Lung microvascular endothelial cell (primary cell): ENCODE measurements at regions not wholly inside any gene's neighbourhood (a gene's known extent, or its start where the extent isn't known, plus 50 kb on each side); places are given as distances from the start of the nearest gene placed in this dataset.
A peak's percentile ranks its signal among the peaks of the same experiment; 100 is the strongest.
"Not testable (repeated sequence)": the region's sequence is repeated elsewhere in the genome, so short reads cannot be mapped to it uniquely, and the experiment has no call there.

Experiments used
- DNase-seq, 2 donors: peaks; one replicate each; pipeline versions ENCODE4 v3.0.0 to v3.0.0-alpha.2; 2010; ENCODE audit warnings: low read depth in 2 of 2

- no peak for DNase-seq
Measured at GRCh38 chr3:87732294-87732693, 326.5 kb downstream of the CGGBP1 start.

DNA sequence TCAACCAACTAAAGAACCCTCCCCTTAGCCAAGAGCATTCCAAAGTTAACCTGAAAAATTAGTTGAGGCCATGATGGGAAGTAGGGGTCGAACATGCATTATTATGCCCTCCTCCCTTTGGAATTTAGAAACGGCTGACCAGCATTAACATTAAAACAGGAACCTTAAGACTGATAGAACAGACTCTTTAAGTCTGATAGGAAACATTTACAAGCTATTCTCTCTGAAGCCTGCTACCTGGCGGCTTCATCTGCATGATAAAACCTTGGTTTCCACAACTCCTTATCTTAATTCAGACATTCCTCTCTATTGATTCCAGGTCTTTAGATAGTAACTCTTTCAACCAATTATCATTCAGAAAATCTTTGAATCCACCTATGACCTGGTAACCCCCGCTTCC, 331.0 kb downstream of the CGGBP1 start:
- DNase-seq = no peak

DNA sequence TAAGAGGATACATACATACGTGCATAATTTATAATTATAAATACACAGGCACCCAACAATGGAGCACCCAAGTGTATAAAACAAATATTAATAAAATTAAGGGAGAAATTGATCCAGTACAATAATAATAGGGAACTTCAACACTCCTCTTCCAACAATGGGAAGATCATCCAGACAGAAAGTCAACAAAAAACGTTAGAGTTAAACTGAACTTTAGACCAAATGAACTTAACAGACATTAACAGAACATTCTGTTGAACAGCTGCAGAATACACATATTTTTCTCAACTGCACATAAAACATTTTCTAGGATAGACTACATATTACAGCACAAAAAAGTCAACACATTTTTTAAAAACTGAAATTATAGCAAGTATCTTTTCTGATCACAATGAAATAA, 339.7 kb downstream of the CGGBP1 start:
- no peak for DNase-seq

DNA sequence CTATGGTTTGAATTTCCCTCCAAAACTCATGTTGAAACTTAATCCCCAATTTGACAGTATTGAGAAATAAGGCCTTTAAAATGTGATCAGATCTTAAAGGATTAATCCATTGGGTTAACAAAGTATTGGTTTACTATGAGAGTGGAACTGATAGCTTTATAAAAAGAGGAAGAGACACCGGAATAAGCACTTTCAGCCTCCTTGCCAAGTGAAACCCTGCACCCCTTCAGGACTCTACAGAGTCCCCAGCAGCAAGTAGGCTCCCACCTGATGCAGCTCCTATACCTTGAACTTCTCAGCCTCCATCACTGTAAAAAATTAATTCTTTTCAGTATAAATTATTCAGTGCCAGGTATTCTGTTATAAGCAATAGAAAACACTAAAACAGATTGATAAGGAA, 348.3 kb downstream of the CGGBP1 start:
- DNase-seq = no peak

DNA sequence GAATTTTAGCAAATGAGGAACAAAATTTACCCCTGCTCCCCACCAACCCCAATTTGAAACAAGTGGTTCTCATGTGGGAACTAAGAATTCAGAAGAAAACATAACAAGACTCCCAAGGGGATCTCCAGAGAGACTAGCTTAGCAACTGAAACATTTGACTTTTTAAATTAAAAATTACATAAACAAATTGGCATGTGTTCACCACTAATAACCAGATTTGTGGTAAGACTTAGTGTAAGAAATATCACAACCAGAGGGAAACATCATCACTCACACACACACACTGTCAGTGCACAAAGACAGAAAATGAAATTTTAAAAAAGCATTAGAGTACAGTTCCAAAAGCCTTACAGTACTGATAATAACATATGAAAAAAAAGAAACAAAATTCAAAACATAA, 348.8 kb downstream of the CGGBP1 start:
- no peak for DNase-seq

DNA sequence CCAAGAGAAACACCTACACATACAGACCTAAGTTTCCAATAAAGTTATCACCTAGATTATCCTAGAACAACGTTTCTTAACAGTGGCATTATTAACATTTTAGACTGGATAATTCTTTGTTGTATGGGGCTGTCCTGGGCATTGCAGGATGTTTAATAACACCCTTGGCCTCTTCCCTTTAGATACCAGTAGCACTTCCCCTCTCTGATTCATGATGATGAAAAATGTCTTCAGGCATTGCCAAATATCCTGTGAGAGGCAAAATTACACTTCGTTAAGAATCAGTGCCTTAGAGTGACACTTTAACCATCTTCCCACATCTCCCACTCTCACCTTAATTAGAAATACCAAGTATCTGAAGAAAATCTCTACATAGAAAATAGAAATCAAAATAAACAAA, 352.6 kb downstream of the CGGBP1 start:
- peak in 1 of 2 donors; percentile 3 for DNase-seq

DNA sequence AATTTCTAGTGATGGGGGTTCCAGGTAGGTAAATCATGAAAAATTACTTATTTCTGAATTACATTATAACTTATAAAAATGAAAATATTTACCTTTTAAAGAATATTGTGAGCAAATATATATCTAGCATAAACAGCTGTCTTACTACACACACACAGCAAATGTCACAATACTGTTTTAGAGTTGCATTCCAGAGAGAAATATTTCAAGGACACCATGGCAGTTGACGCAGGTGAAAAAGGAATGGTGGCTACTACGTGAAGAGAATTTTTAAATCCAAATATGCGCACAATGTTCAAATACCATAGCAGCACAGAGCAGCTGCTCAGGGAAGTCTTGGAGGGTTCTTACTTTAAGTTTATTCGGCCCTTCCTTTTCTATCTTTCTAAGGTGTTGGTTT, 356.2 kb downstream of the CGGBP1 start:
- no peak for DNase-seq

DNA sequence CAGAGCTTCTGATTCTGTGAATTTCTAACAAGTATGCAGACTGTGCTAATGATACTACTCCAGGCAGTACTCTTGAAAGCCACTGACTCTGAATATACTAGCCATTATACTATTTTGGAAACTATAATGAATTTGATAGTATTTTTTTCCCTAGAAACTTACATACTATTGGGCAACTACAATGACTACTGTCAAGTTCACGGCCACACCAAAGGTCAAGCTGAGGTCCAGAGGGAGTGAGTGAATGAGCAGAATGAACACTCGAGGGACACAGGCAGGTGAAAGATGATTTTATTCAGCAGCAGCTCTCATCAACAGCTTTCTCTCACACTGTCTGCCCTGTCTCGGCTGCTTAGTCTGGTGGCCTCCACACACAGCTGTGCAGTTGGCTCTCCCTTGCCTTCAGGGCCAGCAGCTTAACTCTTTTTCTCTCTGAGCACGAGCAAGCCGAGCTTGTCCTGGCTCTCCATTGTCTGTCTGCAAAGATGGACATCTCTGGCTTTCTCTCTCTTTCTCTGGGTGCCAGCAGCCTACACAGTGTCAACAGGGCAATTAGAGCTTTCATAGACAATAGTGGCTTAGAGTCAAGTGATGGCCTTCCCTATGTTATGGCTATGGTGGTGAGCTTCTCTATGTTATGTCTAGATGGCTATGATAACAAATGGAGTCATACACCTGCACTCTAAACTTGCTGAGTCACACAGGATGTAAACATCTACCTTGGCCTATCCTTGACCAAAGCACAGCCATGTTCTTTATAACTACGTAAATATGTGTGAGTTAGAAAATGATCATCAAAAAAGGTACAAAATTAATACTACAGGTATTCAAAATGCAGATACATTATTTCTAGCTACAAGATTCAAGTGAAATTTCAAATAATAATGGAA, 362.4 kb downstream of the CGGBP1 start:
- no peak for DNase-seq

DNA sequence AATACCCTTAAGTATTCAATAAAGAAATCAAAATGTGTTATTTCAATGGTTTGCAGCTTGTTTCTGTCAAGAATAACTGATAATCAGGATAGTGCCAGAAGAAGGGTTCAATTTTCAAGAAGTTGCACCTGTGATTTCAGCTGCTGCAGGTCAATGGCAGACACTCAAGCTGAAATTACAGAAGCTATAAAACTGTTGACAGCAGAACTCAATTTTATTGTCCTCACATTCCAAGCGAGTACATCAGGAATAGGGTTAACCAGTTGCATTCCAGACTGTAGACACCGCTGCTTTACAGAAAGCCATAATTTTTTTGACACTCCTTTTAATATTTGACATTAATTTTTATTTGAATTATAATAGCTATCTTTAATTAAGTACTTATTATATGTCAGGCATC, 364.1 kb downstream of the CGGBP1 start:
- no peak for DNase-seq

DNA sequence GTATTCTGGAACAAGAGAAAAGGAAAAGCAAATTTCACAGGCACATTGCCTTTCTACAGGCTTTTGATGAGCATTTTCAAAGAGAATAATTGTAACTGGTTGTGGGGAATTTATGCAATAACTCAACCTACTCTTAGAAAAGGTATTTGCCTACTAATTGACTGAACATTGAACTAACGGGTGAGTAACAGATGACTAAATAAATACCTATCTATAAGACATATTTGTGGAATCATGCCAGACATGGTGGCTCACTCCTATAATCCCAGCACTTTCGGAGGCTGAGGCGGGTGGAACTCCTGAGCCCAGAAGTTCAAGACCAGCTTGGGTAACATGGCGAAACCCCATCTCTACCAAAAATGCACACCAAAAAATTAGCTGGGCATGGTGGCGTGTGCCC, 367.7 kb downstream of the CGGBP1 start:
- DNase-seq = no peak

DNA sequence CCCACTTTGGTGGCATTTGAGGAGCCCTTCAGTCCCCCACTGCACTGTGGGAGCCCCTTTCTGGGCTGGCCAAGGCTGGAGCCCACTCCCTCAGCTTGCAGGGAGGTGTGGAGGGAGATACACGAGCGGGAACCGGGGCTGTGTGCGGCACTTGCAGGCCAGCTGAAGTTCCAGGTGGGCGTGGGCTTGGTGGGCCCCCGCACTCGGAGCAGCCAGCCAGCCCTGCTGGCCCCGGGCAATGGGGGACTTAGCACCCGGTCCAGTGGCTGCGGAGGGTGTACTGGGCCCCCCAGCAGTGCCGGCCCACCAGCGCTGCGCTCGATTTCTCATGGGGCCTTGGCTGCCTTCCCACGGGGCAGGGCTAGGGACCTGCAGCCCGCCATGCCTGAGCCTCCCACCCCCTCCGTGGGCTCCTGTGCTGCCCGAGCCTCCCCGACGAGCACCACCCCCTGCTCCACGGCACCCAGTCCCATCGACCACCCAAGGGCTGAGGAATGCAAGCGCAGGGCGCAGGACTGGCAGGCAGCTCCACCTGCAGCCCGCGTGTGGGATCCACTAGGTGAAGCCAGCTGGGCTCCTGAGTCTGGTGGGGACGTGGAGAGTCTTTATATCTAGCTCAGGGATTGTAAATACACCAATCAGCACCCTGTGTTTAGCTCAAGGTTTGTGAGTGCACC, 379.7 kb downstream of the CGGBP1 start:
- DNase-seq = not testable (repeated sequence)

DNA sequence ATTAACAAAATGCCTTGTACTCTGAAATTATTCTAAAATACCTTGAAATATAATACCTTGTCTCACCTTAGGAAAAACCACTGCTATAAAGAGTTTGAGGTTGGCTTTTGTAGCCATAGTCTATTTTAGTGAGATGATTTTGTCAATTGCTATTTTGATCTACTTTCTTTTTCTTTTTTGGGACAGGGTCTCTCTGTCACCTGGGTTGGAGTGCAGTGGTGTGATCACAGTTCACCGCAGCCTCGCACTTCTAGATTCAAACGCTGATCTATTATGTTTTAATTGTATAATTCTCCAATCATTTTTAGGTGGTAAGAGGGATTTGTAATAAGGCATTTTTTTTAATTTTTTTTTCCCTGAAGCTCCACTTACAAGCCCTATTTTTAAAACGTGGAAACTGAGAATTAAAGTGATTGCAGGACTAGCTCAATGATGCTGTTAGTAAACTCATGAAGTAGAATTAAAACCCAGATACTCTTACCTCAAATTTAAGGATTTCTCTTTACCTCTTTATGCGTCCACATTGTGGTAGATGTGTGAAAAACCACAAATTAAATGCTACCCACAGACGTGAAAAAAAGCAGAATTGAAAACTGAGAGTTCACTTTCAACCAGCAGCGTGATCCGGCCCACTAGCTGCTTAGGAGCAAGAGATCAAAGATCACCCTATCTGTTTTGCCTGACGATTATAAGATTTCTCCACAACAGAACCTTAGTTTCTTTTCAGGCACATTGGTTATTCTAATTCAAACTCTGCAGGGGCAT, 384.2 kb downstream of the CGGBP1 start:
- no peak for DNase-seq

DNA sequence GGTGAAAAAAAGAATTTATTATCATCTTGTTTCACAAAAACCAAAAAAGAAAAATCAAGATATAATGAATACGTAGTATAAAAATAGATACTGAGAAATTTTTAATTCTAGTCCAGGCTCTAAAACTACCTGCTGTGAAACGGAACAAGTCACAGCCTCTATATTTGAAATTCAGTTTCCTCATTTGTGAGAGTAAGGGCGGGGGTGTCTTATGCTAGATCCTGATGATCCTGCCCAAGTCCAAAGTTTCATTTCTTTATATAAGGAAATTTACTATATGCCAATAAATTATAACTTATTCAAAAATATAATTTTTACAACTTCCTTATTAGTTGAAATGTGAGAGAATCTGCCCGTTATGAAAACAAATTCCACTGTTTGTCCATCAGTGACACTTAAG, 385.7 kb downstream of the CGGBP1 start:
- DNase-seq = no peak

DNA sequence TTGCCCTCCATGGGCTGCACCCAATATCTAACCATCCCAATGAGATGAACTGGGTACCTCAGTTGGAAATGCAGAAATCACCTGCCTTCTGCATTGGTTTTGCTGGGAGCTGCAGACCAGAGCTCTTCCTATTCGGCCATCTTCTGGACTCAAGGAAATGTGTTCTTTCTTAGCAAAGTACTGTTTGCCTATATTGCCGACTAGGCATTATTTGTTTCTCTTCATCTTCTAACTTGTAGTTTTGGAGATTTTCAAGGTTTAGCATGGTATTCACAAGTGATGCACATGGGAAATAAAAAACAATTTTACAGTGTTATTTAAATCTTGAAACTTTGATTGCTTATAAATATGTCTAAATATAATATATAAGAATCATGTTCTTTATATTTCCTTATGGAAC, 377.8 kb upstream of the POU1F1 start:
- no peak for DNase-seq

DNA sequence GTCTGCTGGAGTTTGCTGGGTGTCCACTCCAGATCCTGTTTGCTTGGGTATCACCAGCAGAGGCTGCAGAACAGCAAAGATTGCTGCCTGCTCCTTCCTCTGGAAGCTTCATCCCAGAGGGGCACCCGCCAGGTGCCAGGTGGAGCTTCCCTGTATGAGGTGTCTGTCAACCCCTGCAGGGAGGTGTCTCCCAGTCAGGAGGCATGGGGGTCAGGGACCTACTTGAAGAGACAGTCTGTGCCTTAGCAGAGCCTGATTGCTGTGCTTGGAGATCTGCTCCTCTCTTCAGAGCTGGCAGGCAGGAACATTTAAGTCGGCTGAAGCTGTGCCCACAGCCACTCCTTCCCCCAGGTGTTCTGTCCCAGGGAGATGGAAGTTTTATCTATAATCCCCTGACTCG, 376.8 kb upstream of the POU1F1 start:
- DNase-seq = not testable (repeated sequence)

DNA sequence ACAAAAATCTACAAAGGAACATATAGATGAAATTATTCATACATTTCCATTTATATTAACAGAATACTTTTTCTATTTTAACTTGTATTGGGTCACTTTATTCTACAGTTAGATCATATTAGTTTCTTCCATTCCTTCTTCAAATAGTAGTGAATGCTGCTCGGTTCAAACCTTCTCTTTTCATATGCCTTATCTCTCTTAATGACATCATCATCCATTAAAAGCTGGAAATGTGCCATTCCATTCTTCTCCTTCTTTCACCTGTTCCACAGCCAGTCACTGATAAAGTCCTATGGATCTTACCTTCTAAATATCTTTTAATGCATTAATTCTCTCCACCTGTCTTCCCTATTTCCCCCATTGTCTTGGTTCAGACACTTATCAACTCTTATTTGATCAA, 358.0 kb upstream of the POU1F1 start:
- no peak for DNase-seq

- DNase-seq = no peak
Measured at GRCh38 chr3:87627316-87627715, 350.9 kb upstream of the POU1F1 start.

DNA sequence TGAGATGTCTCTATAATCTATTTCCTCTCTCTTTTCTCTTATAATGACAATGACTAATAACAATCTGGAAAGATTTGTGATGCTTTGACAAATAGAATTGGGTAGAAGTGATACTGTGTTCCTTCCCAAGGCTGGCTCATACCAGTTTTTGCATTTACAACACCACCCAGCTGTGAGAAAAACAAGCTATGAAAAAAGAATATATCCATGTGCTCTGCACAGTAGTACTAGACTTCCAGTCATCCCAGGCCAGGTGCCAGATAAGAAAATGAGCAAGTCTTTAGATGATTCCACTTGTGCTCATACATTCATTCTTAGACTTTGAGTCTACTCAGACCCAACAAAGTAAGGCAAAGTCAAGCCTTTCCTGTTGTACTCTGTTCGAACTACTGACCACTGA, 350.2 kb upstream of the POU1F1 start:
- no peak for DNase-seq

DNA sequence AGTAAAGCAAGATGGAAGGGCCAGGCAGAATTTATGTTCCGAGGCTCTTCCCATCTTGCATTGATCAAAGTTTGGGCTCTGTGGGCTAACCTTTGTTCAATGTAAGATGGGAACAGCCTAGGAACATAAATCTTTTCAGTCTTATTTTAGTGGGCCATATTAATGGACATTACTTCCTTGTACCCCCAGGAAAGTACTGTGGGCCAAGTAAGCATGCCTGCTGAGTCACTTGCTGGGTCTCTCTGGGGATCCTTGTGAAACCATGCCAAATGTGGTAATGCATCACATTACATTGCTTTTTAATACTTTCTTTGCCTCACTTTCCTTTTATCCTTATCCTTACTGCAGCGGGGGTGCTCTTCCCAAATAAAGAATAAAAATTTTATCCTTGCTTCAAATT, 349.5 kb upstream of the POU1F1 start:
- DNase-seq = no peak

DNA sequence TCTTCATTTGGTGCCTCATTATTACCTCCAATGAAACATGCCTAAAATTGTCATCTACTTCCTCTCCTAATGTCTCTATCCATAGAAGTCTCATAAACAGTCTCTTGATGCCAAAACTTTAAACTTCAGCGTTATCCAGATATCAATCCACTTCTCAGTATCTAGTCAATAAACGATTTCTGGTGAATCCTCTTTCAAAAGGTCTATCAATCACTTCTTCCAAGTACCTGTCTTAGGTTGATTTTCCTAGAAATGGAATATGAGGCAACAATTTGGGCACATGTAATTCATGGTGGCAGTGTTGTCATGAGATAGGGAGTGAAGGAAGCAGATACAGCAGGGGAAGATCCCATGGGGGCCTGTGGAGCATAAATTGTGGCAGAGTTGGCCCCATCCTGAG, 348.5 kb upstream of the POU1F1 start:
- DNase-seq = no peak

- no peak for DNase-seq
Measured at GRCh38 chr3:87621667-87622066, 345.3 kb upstream of the POU1F1 start.

DNA sequence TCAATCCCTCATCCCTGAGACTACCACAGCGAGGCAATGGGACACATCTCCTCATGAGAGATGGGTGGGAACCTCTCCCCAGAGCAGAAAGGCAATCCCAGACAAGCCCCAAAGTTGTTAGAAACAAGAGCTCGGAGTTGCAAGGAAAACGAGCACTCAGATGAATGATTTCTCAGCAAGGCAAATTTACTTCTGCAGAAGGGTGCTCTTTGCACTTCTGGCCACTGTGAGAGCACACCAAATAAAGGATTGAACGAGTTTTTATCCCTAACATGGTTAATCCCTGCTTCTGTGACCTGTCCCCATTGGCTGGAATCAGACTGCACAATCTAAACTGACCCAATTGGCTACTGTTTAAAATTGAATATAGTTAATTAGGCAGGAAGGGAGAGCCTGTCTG, 339.1 kb upstream of the POU1F1 start:
- DNase-seq = no peak
